ENCODE measurements at regions not wholly inside any gene's neighbourhood (a gene's known extent, or its start where the extent isn't known, plus 50 kb on each side); places are given as distances from the start of the nearest gene placed in this dataset.
"Not testable (repeated sequence)": the region's sequence is repeated elsewhere in the genome, so short reads cannot be mapped to it uniquely, and the experiment has no call there.

GRCh38 chrX:27136325-27136724 lies 326.8 kb downstream of the PPP4R3C start:
- H3K4me3 ChIP-seq, result no peak overlapping the region
- TF ChIP-seq CTCF (IDR thresholded peaks at IDR 0.05) (no peak), POLR2A (IDR thresholded peaks at IDR 0.05) (no peak)
- DNase-seq, result no peak
- no peak overlapping the region for H3K27ac ChIP-seq
- H3K27me3 ChIP-seq, result no peaks in the 10 kb centered on the region
- H3K36me3 ChIP-seq, result no peaks in the 10 kb centered on the region
- H3K9me3 ChIP-seq, result no peaks in the 10 kb centered on the region
- no peaks in the 10 kb centered on the region for H3K4me1 ChIP-seq

DNA sequence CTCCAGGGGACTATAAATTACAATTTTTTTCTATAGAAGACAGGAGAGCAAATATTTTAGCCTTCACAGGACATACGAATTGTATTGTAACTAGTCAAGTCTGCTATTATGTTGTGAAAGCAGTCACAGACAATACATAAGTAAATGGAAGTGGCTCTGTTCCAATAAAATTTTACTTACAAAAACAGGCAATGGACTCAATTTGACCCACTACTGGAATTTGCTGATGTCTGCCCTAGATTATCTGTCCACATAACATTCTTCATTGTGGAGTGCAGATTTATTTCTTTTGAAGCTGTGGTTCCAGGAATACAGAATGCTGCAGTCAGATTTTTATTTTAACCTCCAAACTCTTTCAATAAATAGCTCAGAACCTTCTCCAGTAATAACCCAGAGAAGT lies 330.3 kb downstream of the PPP4R3C start:
- TF ChIP-seq CTCF (IDR thresholded peaks at IDR 0.05) (no peak), POLR2A (IDR thresholded peaks at IDR 0.05) (no peak)
- no peaks in the 10 kb centered on the region for H3K9me3 ChIP-seq
- no peak overlapping the region for H3K27ac ChIP-seq
- DNase-seq, result no peak
- no peak overlapping the region for H3K4me3 ChIP-seq
- H3K36me3 ChIP-seq, result no peaks in the 10 kb centered on the region
- no peaks in the 10 kb centered on the region for H3K4me1 ChIP-seq
- H3K27me3 ChIP-seq, result no peaks in the 10 kb centered on the region

GRCh38 chrX:27087176-27087575 lies 376.0 kb downstream of the PPP4R3C start:
- H3K36me3 ChIP-seq, H3K27ac ChIP-seq, H3K9me3 ChIP-seq, H3K4me1 ChIP-seq, DNase-seq, H3K4me3 ChIP-seq, H3K27me3 ChIP-seq: not testable (repeated sequence)

DNA sequence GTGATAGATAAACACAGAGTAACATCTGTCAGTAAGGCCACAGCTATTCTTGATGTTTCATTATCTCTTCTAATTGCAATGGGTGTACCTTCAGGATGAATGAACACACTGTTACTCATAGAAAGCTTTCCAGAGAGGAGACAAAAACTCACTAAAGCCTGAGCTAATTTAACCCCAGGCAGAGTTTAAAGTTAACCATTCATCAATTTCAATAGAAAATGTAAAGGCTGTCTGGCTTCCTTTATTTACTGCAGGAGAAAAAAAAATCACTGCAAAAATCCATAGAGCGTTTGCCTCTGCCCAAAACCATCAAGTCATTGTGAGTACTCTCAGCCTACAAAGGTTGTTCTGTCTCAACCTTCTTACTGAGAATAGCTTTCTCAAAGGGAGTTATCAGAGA lies 376.9 kb downstream of the PPP4R3C start:
- H3K27ac ChIP-seq, result no peak overlapping the region
- H3K9me3 ChIP-seq, result no peaks in the 10 kb centered on the region
- no peaks in the 10 kb centered on the region for H3K36me3 ChIP-seq
- H3K27me3 ChIP-seq, result no peaks in the 10 kb centered on the region
- H3K4me3 ChIP-seq, result no peak overlapping the region
- no peaks in the 10 kb centered on the region for H3K4me1 ChIP-seq
- DNase-seq, result no peak
- TF ChIP-seq POLR2A (IDR thresholded peaks at IDR 0.05), result no peak
- TF ChIP-seq CTCF (IDR thresholded peaks at IDR 0.05), result no peak

GRCh38 chrX:27085346-27085745 lies 377.8 kb downstream of the PPP4R3C start:
- Histone ChIP-seq H3K27me3 (no peaks in the 10 kb centered on the region), H3K27ac (no peak overlapping the region), H3K36me3 (no peaks in the 10 kb centered on the region), H3K9me3 (no peaks in the 10 kb centered on the region), H3K4me1 (no peaks in the 10 kb centered on the region), H3K4me3 (no peak overlapping the region)
- no peak for DNase-seq
- no peak for TF ChIP-seq CTCF (IDR thresholded peaks at IDR 0.05)
- TF ChIP-seq POLR2A (IDR thresholded peaks at IDR 0.05), result no peak

DNA sequence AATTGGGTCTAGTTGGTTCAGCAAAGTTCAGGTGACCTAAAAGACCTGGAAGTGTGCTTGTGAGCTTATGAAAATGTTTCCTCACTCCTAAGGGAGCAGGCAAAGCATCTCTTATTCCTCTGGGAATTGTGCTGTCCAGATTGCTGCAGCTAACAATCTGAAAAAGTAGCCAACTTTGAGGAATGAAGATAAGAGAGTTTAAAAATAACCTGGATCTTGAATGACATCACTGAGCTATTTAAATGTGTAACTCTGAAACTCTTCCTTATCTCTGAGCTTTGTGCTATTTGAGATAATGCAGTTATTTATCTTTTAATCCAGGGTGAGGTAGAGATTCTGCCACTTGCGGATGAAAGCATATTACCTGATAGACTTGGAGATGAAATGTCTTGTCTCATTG lies 384.8 kb downstream of the PPP4R3C start:
- Histone ChIP-seq H3K4me3 (no peak overlapping the region), H3K4me1 (no peaks in the 10 kb centered on the region), H3K27me3 (no peaks in the 10 kb centered on the region), H3K27ac (no peak overlapping the region), H3K36me3 (no peaks in the 10 kb centered on the region), H3K9me3 (no peaks in the 10 kb centered on the region)
- no peak for DNase-seq
- TF ChIP-seq POLR2A (IDR thresholded peaks at IDR 0.05) (no peak), CTCF (IDR thresholded peaks at IDR 0.05) (no peak)

All from Peyer's patch (tissue), 4 donors.